Liver (tissue), 7 donors: ENCODE measurements at regions not wholly inside any gene's neighbourhood (a gene's known extent, or its start where the extent isn't known, plus 50 kb on each side); places are given as distances from the start of the nearest gene placed in this dataset.

ENCODE experiments used
- DNase-seq: peaks from one replicate; pipeline ENCODE4 v3.0.0-alpha.2; 2017; ENCODE audit warnings: low spot score
- H3K27ac ChIP-seq, 2 donors: one replicate each; pipeline ENCODE4 v1.7.0; 2013; ENCODE audit warnings: inconsistent platforms in 2 of 2, low read length in 2 of 2, control low read depth in 1 of 2, low read depth in 1 of 2, mild to moderate bottlenecking in 1 of 2
- H3K27me3 ChIP-seq, 4 donors: one replicate each; pipeline versions ENCODE4 v1.6.1 to v1.7.0; 2013; ENCODE audit warnings: low read length in 3 of 4, inconsistent platforms in 1 of 4, mild to moderate bottlenecking in 1 of 4, moderate library complexity in 1 of 4; ENCODE audit not compliant: control insufficient read depth in 4 of 4, insufficient read depth in 4 of 4
- H3K36me3 ChIP-seq, 4 donors: one replicate each; pipeline versions ENCODE4 v1.6.1 to v1.7.0; 2013; ENCODE audit warnings: low read length in 3 of 4, mild to moderate bottlenecking in 3 of 4, low read depth in 1 of 4, moderate library complexity in 1 of 4; ENCODE audit not compliant: control insufficient read depth in 4 of 4, insufficient read depth in 3 of 4
- H3K4me1 ChIP-seq, 4 donors: one replicate each; pipeline versions ENCODE4 v1.6.1 to v1.7.0; 2013; ENCODE audit warnings: low read length in 3 of 4, mild to moderate bottlenecking in 3 of 4, moderate library complexity in 1 of 4; ENCODE audit not compliant: control insufficient read depth in 4 of 4, insufficient read depth in 4 of 4
- H3K4me3 ChIP-seq, 3 donors: one replicate each; pipeline versions ENCODE4 v1.6.1 to v1.7.0; 2013; ENCODE audit warnings: low read length in 3 of 3, control low read depth in 1 of 3, low read depth in 1 of 3, mild to moderate bottlenecking in 1 of 3
- H3K9ac ChIP-seq, 2 donors: one replicate each; pipeline ENCODE4 v1.7.0; 2013; ENCODE audit warnings: low read length in 2 of 2, mild to moderate bottlenecking in 2 of 2, moderate library complexity in 2 of 2, control low read depth in 1 of 2, low read depth in 1 of 2
- H3K9me3 ChIP-seq, 4 donors: one replicate each; pipeline versions ENCODE4 v1.6.1 to v1.7.0; 2013; ENCODE audit warnings: low read length in 3 of 4; ENCODE audit not compliant: control insufficient read depth in 4 of 4
- ATF3 ChIP-seq: IDR thresholded peaks from 2 replicates; pipeline ENCODE4 v1.6.1; 2016; ENCODE audit warnings: antibody characterized with exemption
- FOXA2 ChIP-seq: IDR thresholded peaks from 2 replicates; pipeline ENCODE4 v1.6.1; 2016; ENCODE audit warnings: antibody characterized with exemption
- GABPA ChIP-seq, 2 donors: IDR thresholded peaks in 1 of 2; conservative IDR thresholded peaks in 1 of 2; 2 replicates each; pipeline ENCODE4 v1.6.1; 2016; ENCODE audit warnings: antibody characterized with exemption in 2 of 2, mild to moderate bottlenecking in 1 of 2, moderate library complexity in 1 of 2
- HNF4A ChIP-seq, 2 donors: conservative IDR thresholded peaks; 2 replicates each; pipeline ENCODE4 v1.6.1; 2016; ENCODE audit warnings: antibody characterized with exemption in 2 of 2, mild to moderate bottlenecking in 2 of 2
- HNF4G ChIP-seq: IDR thresholded peaks from 2 replicates; pipeline ENCODE4 v1.6.1; 2016; ENCODE audit warnings: antibody characterized with exemption
- MAX ChIP-seq: IDR thresholded peaks from 2 replicates; pipeline ENCODE4 v1.6.1; 2016; ENCODE audit warnings: antibody characterized with exemption
- RAD21 ChIP-seq, 2 donors: IDR thresholded peaks; 2 replicates each; pipeline ENCODE4 v1.6.1; 2016; ENCODE audit warnings: antibody characterized with exemption in 2 of 2, mild to moderate bottlenecking in 2 of 2
- REST ChIP-seq: IDR thresholded peaks from 2 replicates; pipeline ENCODE4 v1.6.1; 2016; ENCODE audit warnings: antibody characterized with exemption, mild to moderate bottlenecking
- SP1 ChIP-seq: IDR thresholded peaks from 2 replicates; pipeline ENCODE4 v1.6.1; 2018; ENCODE audit warnings: antibody characterized with exemption, mild to moderate bottlenecking
- TAF1 ChIP-seq: conservative IDR thresholded peaks from 2 replicates; pipeline ENCODE4 v1.6.1; 2016; ENCODE audit warnings: antibody characterized with exemption, mild to moderate bottlenecking
- WGBS: extraction: QIAGEN DNeasy Blood & Tissue Kit; methylation state at CpG from one replicate; pipeline ENCODE4 v1.1.7; 2013; 5-methylcytosine and 5-hydroxymethylcytosine counted together
- TF ChIP-seq, protein P1 (sequence below): IDR thresholded peaks from 2 replicates; pipeline ENCODE4 v1.6.1; 2016; ENCODE audit warnings: antibody characterized with exemption
- donor health status: healthy.
- donor health status: healthy.
- donor health status: healthy.
- donor health status: healthy.

DNA sequence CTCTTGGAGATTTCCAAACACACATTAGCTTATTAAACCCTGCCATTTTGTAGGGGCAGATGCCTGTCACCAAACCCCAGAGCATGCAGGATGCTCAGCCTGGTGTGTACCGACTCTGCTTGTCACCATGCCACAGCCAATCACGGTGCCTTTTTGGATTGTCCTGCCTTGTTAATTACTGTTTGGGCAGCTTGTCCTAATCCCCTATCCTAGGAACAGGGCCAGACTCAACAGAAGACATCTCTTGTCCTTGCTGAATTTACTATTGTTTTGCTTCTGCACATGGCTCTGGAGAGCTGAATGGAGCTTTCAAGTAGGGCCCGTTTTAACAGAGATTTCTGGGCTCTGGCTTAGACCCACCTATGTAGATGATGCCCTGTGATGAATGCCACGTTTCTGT lies 388.5 kb downstream of the AACS start:
- DNase-seq: no peak
- no peaks in the 10 kb centered on the region for H3K36me3 ChIP-seq

GRCh38 chr12:125454291-125454690 lies 389.1 kb downstream of the AACS start:
- no peak overlapping the region for H3K4me3 ChIP-seq
- 65% methylated on average over 3 of the region's 3 CpGs for WGBS
- TF ChIP-seq, protein P1, sequence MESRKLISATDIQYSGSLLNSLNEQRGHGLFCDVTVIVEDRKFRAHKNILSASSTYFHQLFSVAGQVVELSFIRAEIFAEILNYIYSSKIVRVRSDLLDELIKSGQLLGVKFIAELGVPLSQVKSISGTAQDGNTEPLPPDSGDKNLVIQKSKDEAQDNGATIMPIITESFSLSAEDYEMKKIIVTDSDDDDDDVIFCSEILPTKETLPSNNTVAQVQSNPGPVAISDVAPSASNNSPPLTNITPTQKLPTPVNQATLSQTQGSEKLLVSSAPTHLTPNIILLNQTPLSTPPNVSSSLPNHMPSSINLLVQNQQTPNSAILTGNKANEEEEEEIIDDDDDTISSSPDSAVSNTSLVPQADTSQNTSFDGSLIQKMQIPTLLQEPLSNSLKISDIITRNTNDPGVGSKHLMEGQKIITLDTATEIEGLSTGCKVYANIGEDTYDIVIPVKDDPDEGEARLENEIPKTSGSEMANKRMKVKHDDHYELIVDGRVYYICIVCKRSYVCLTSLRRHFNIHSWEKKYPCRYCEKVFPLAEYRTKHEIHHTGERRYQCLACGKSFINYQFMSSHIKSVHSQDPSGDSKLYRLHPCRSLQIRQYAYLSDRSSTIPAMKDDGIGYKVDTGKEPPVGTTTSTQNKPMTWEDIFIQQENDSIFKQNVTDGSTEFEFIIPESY: no peak
- TF ChIP-seq TAF1 (no peak), MAX (no peak), HNF4A (conservative IDR thresholded peaks at IDR 0.05) (no peak), ATF3 (no peak), GABPA (IDR thresholded peaks at IDR 0.05 in 1 of 2, conservative IDR thresholded peaks at IDR 0.05 in 1 of 2) (no peak), SP1 (no peak)
- H3K36me3 ChIP-seq: no peaks in the 10 kb centered on the region
- DNase-seq: no peak
- peaks cover 0 to 2% (median 0%) of the 10 kb centered on the region in 4 donors for H3K27me3 ChIP-seq
- H3K9me3 ChIP-seq: peaks cover 0 to 15% (median 3%) of the 10 kb centered on the region in 4 donors
- no peak overlapping the region for H3K9ac ChIP-seq
- H3K4me1 ChIP-seq: no peaks in the 10 kb centered on the region
- no peak overlapping the region for H3K27ac ChIP-seq

More for the DNA sequence above, 388.5 kb downstream of the AACS start:
- H3K9me3 ChIP-seq: peaks cover 0 to 15% (median 3%) of the 10 kb centered on the region in 4 donors
- 53% methylated on average over 4 of the region's 4 CpGs for WGBS
- H3K27ac ChIP-seq: no peak overlapping the region
- TF ChIP-seq SP1 (no peak), ATF3 (no peak), HNF4A (conservative IDR thresholded peaks at IDR 0.05) (no peak), TAF1 (no peak), REST (no peak), HNF4G (no peak), RAD21 (IDR thresholded peaks at IDR 0.05) (no peak), FOXA2 (no peak)
- TF ChIP-seq, protein P1: no peak
- H3K4me3 ChIP-seq: no peak overlapping the region
- peaks cover 0 to 2% (median 0%) of the 10 kb centered on the region in 4 donors for H3K27me3 ChIP-seq
- no peaks in the 10 kb centered on the region for H3K4me1 ChIP-seq
- no peak overlapping the region for H3K9ac ChIP-seq
